ENCODE measurements at regions not wholly inside any gene's neighbourhood (a gene's known extent, or its start where the extent isn't known, plus 50 kb on each side); places are given as distances from the start of the nearest gene placed in this dataset.

GRCh38 chr2:226680719-226681118, 118.9 kb downstream of the IRS1 start:
- Mint-ChIP-seq H3K36me3 (ENCODE audit: low read depth) (no peaks in the 10 kb centered on the region), H3K4me1 (ENCODE audit: low read depth) (no peaks in the 10 kb centered on the region), H3K27me3 (no peaks in the 10 kb centered on the region), H3K27ac (no peak overlapping the region), H3K9me3 (no peaks in the 10 kb centered on the region), H3K4me3 (no peak overlapping the region)
- TF ChIP-seq CTCF (IDR thresholded peaks at IDR 0.05): no peak
- H3K27ac ChIP-seq (ENCODE audit: low read depth in 1 of 2, low read length in 2 of 2): no peak overlapping the region
- no peaks in the 10 kb centered on the region for H3K27me3 ChIP-seq (ENCODE audit: control insufficient read depth in 1 of 2, insufficient read depth in 2 of 2, low read length in 2 of 2)
- DNase-seq (no peak), ATAC-seq (ENCODE audit: poor library complexity) (no peak)
- H3K9me3 ChIP-seq (ENCODE audit: control insufficient read depth in 1 of 2, insufficient read depth in 1 of 2, low read length in 2 of 2): no peaks in the 10 kb centered on the region
- H3K4me1 ChIP-seq (ENCODE audit: insufficient read depth, low read length): no peaks in the 10 kb centered on the region
- ChIA-PET CTCF (no interaction called here), POLR2A (no interaction called here)
- H3K36me3 ChIP-seq (ENCODE audit: insufficient read depth, low read length): no peaks in the 10 kb centered on the region
- intact Hi-C loops (cut with DNase I, micrococcal nuclease): no loop called here
- no peak overlapping the region for H3K4me3 ChIP-seq (ENCODE audit: low read length)

GRCh38 chr2:226679389-226680065, 120.1 kb downstream of the IRS1 start:
- no peak for TF ChIP-seq CTCF (IDR thresholded peaks at IDR 0.05)
- Mint-ChIP-seq H3K9me3 (no peaks in the 10 kb centered on the region), H3K4me1 (ENCODE audit: low read depth) (no peaks in the 10 kb centered on the region), H3K27me3 (peaks cover 5% of the 10 kb centered on the region), H3K27ac (no peak overlapping the region), H3K36me3 (ENCODE audit: low read depth) (no peaks in the 10 kb centered on the region), H3K4me3 (no peak overlapping the region)
- Histone ChIP-seq H3K4me1 (ENCODE audit: insufficient read depth, low read length) (no peaks in the 10 kb centered on the region), H3K4me3 (ENCODE audit: low read length) (no peak overlapping the region), H3K36me3 (ENCODE audit: insufficient read depth, low read length) (no peaks in the 10 kb centered on the region), H3K27ac (ENCODE audit: low read depth in 1 of 2, low read length in 2 of 2) (no peak overlapping the region), H3K27me3 (ENCODE audit: control insufficient read depth in 1 of 2, insufficient read depth in 2 of 2, low read length in 2 of 2) (no peaks in the 10 kb centered on the region), H3K9me3 (ENCODE audit: control insufficient read depth in 1 of 2, insufficient read depth in 1 of 2, low read length in 2 of 2) (no peaks in the 10 kb centered on the region)
- DNase-seq: no peak
- no peak for ATAC-seq (ENCODE audit: poor library complexity)
- intact Hi-C loops (cut with DNase I, micrococcal nuclease): no loop called here
- ChIA-PET CTCF (no interaction called here), POLR2A (no interaction called here)

- peaks cover 3% of the 10 kb centered on the region for H3K4me1 ChIP-seq (ENCODE audit: insufficient read depth, low read length)
- POLR2A ChIA-PET: no interaction called here
- H3K27me3 Mint-ChIP-seq: peaks cover 10% of the 10 kb centered on the region
- intact Hi-C loops (cut with DNase I, micrococcal nuclease): no loop called here
- no peak overlapping the region for H3K4me3 Mint-ChIP-seq
- no peak for ATAC-seq (ENCODE audit: poor library complexity)
- H3K4me3 ChIP-seq (ENCODE audit: low read length): no peak overlapping the region
- CTCF ChIA-PET: no interaction called here
- TF ChIP-seq CTCF (IDR thresholded peaks at IDR 0.05): no peak
- no peaks in the 10 kb centered on the region for H3K27me3 ChIP-seq (ENCODE audit: control insufficient read depth in 1 of 2, insufficient read depth in 2 of 2, low read length in 2 of 2)
- peaks cover under 1% of the 10 kb centered on the region for H3K4me1 Mint-ChIP-seq (ENCODE audit: low read depth)
- H3K36me3 ChIP-seq (ENCODE audit: insufficient read depth, low read length): no peaks in the 10 kb centered on the region
- no peak for DNase-seq
- H3K27ac ChIP-seq (ENCODE audit: low read depth in 1 of 2, low read length in 2 of 2): no peak overlapping the region
- no peak overlapping the region for H3K27ac Mint-ChIP-seq
- no peaks in the 10 kb centered on the region for H3K9me3 ChIP-seq (ENCODE audit: control insufficient read depth in 1 of 2, insufficient read depth in 1 of 2, low read length in 2 of 2)
- no peaks in the 10 kb centered on the region for H3K9me3 Mint-ChIP-seq
- H3K36me3 Mint-ChIP-seq (ENCODE audit: low read depth): no peaks in the 10 kb centered on the region
Observed at GRCh38 chr2:226678422-226678821, 121.2 kb downstream of the IRS1 start.
